ENCODE measurements at regions not wholly inside any gene's neighbourhood (a gene's known extent, or its start where the extent isn't known, plus 50 kb on each side); places are given as distances from the start of the nearest gene placed in this dataset.

DNA sequence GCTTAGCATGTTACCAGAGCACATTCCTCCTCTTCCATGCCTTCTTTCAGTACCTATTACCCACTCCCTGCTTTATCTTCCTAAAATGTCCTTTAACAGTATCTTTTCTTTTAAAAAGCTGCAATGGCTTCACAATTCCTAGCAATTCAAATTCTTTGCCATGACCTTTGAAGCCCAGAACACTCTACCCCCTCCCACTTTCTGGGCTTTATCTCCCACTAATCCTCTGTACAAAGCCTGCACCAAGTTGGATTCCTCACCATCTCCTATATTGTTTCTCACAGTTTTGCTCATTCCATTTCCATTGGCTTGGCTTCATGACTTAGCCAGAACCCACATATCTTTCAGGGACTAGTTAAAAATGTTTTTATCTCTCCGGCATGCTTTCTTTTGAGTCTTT lies 80.9 kb downstream of the FAM76B start:
- POLR2A ChIA-PET (ENCODE audit: partially characterized antibody), result no interaction called here

More for the DNA sequence above, 80.9 kb downstream of the FAM76B start:
- no peaks in the 10 kb centered on the region for H3K79me1 ChIP-seq (ENCODE audit: low read depth, low read length)
- H3K18ac ChIP-seq (ENCODE audit: extremely low read depth, low read length), result no peak overlapping the region
- no peak overlapping the region for H2AFZ ChIP-seq (ENCODE audit: low read length)
- H3K4me2 ChIP-seq (ENCODE audit: insufficient read depth in 1 of 2, low read depth in 2 of 2, low read length in 2 of 2), result no peak overlapping the region
- H3K23ac ChIP-seq (ENCODE audit: insufficient read length), result no peak overlapping the region
- no peak overlapping the region for H4K91ac ChIP-seq (replicated peaks; ENCODE audit: insufficient read length, low read length)
- H2BK15ac ChIP-seq (ENCODE audit: low read length), result no peak overlapping the region
- no peak overlapping the region for H4K5ac ChIP-seq (ENCODE audit: insufficient read length, low read depth, low read length)
- H3K4me3 ChIP-seq (ENCODE audit: extremely low read depth in 1 of 4, insufficient read depth in 2 of 4, low read depth in 3 of 4, low read length in 4 of 4), result no peak overlapping the region
- H3K9ac ChIP-seq (replicated peaks in 1 of 4; ENCODE audit: extremely low read depth in 1 of 4, low read depth in 3 of 4, low read length in 3 of 4), result no peak overlapping the region
- no peaks in the 10 kb centered on the region for H3K79me2 ChIP-seq (ENCODE audit: control insufficient read depth in 1 of 2, insufficient read depth in 2 of 2, low read length in 2 of 2)
- no peak overlapping the region for H2BK120ac ChIP-seq (replicated peaks; ENCODE audit: low read depth, low read length)
- no peak overlapping the region for H2AK5ac ChIP-seq (ENCODE audit: low read depth, low read length)
- H2BK5ac ChIP-seq (ENCODE audit: low read depth, low read length), result no peak overlapping the region
- no peak overlapping the region for H4K8ac ChIP-seq (ENCODE audit: extremely low read depth, insufficient read depth, low read length)
- CTCF ChIA-PET (ENCODE audit: partially characterized antibody), result interaction anchor here (0.6 to 23.9 kb wide), 12 partner anchors 9 to 555 kb away, joined by 3 to 407 read pairs (median 5); no protein-coding TSS in a partner anchor
- 89% methylated on average over 1 of the region's 1 CpG; no CpG with 5 or more reads in 1 of the 2 experiments for WGBS, 2 experiments (ENCODE audit: extremely low coverage in 1 of 2, insufficient coverage in 1 of 2, insufficient read length in 1 of 2, insufficient replicate concordance in 2 of 2, low coverage in 1 of 2, low lambda C conversion rate in 2 of 2, missing lambda C conversion rate in 1 of 2)
- no peak overlapping the region for H3K4ac ChIP-seq (replicated peaks; ENCODE audit: insufficient read length, low read depth, low read length)
- H3K27ac ChIP-seq (ENCODE audit: low read depth, low read length), result no peak overlapping the region
- H3K56ac ChIP-seq (replicated peaks; ENCODE audit: insufficient read length, low read depth, low read length), result no peak overlapping the region
- no peak for FAIRE-seq
- no peaks in the 10 kb centered on the region for H4K20me1 ChIP-seq (replicated peaks in 1 of 2; ENCODE audit: control insufficient read depth in 1 of 2, insufficient read depth in 2 of 2, low read length in 2 of 2)
- H3K23me2 ChIP-seq (ENCODE audit: low read depth, low read length), result no peaks in the 10 kb centered on the region
- H3K9me3 ChIP-seq (ENCODE audit: insufficient read depth in 2 of 2, low read depth in 1 of 2, low read length in 1 of 2), result no peaks in the 10 kb centered on the region
- 0 out of 7 replicates have a peak, but pooled peaks cover 0 to 2% (median 0%) of the 10 kb centered on the region in 4 experiments for H3K4me1 ChIP-seq (replicated peaks in 1 of 4; ENCODE audit: control insufficient read depth in 3 of 4, insufficient read depth in 4 of 4, low read length in 3 of 4)
- no peak overlapping the region for H3K14ac ChIP-seq (ENCODE audit: insufficient read length)
- no peaks in the 10 kb centered on the region for H3K36me3 ChIP-seq (ENCODE audit: control insufficient read depth in 2 of 4, insufficient read depth in 4 of 4, low read length in 3 of 4)
- peaks cover 0 to 1% (median 0%) of the 10 kb centered on the region in 4 experiments; a peak in 1 of 7 replicates for H3K27me3 ChIP-seq (replicated peaks in 1 of 4; ENCODE audit: control insufficient read depth in 3 of 4, extremely low read depth in 1 of 4, insufficient read depth in 3 of 4, low read length in 3 of 4)
- no peak overlapping the region for H2BK12ac ChIP-seq (ENCODE audit: low read depth, low read length)
- DNase-seq (ENCODE audit: low read depth in 1 of 2, low spot score in 2 of 2), result no peak
- H2BK20ac ChIP-seq (ENCODE audit: low read length), result 0 out of 2 replicates have a peak overlapping the region, but pooled peaks have one; percentile 19
